ENCODE measurements at regions not wholly inside any gene's neighbourhood (a gene's known extent, or its start where the extent isn't known, plus 50 kb on each side); places are given as distances from the start of the nearest gene placed in this dataset.

DNA sequence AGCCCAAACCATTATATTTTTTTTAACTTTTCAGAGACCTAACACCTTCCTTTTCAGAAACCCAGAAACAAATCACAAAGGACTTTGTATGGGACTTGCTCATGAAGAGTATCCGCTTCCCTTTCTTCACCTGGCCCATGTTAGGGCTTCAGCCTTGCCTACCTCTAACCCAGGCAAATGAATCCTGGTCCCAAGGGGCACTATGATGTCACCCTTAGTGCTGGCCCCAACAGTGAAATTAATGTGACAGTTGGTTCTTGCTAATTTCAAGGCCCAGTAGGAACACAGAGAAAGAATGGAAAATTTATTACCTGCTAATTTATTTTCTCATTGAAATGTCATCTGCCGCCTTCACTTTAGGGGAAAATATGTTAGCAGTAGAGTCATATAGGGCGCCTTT is 179.8 kb upstream of the NRXN3 start:
- TF ChIP-seq CEBPB (IDR thresholded peaks at IDR 0.05): no peak
- TF ChIP-seq, protein P1, sequence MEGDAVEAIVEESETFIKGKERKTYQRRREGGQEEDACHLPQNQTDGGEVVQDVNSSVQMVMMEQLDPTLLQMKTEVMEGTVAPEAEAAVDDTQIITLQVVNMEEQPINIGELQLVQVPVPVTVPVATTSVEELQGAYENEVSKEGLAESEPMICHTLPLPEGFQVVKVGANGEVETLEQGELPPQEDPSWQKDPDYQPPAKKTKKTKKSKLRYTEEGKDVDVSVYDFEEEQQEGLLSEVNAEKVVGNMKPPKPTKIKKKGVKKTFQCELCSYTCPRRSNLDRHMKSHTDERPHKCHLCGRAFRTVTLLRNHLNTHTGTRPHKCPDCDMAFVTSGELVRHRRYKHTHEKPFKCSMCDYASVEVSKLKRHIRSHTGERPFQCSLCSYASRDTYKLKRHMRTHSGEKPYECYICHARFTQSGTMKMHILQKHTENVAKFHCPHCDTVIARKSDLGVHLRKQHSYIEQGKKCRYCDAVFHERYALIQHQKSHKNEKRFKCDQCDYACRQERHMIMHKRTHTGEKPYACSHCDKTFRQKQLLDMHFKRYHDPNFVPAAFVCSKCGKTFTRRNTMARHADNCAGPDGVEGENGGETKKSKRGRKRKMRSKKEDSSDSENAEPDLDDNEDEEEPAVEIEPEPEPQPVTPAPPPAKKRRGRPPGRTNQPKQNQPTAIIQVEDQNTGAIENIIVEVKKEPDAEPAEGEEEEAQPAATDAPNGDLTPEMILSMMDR (IDR thresholded peaks at IDR 0.05): no peak

All from A549 (cell line).